ENCODE measurements at regions not wholly inside any gene's neighbourhood (a gene's known extent, or its start where the extent isn't known, plus 50 kb on each side); places are given as distances from the start of the nearest gene placed in this dataset.
"Not testable (repeated sequence)": the region's sequence is repeated elsewhere in the genome, so short reads cannot be mapped to it uniquely, and the experiment has no call there.

GRCh38 chr10:124248056-124249045 lies 155.0 kb upstream of the CHST15 start:
- no peak overlapping the region for H3K4me3 Mint-ChIP-seq
- H3K27ac Mint-ChIP-seq: no peak overlapping the region
- H3K36me3 Mint-ChIP-seq (ENCODE audit: low read depth): no peaks in the 10 kb centered on the region
- H3K27me3 Mint-ChIP-seq (ENCODE audit: low read depth): no peaks in the 10 kb centered on the region
- H3K9me3 Mint-ChIP-seq: no peaks in the 10 kb centered on the region
- no peaks in the 10 kb centered on the region for H3K4me1 Mint-ChIP-seq (ENCODE audit: low read depth)

GRCh38 chr10:124245806-124246440 lies 152.5 kb upstream of the CHST15 start:
- H3K27me3 Mint-ChIP-seq (ENCODE audit: low read depth): no peaks in the 10 kb centered on the region
- H3K36me3 Mint-ChIP-seq (ENCODE audit: low read depth): no peaks in the 10 kb centered on the region
- no peak overlapping the region for H3K4me3 Mint-ChIP-seq
- H3K27ac Mint-ChIP-seq: no peak overlapping the region
- no peaks in the 10 kb centered on the region for H3K4me1 Mint-ChIP-seq (ENCODE audit: low read depth)
- H3K9me3 Mint-ChIP-seq: no peaks in the 10 kb centered on the region

GRCh38 chr10:124245191-124245590 lies 151.8 kb upstream of the CHST15 start:
- Mint-ChIP-seq H3K36me3 (ENCODE audit: low read depth) (no peaks in the 10 kb centered on the region), H3K9me3 (no peaks in the 10 kb centered on the region), H3K27ac (no peak overlapping the region), H3K4me1 (ENCODE audit: low read depth) (no peaks in the 10 kb centered on the region), H3K4me3 (no peak overlapping the region), H3K27me3 (ENCODE audit: low read depth) (no peaks in the 10 kb centered on the region)

- no peaks in the 10 kb centered on the region for H3K36me3 Mint-ChIP-seq (ENCODE audit: low read depth)
- H3K4me3 Mint-ChIP-seq: no peak overlapping the region
- no peaks in the 10 kb centered on the region for H3K4me1 Mint-ChIP-seq (ENCODE audit: low read depth)
- H3K27me3 Mint-ChIP-seq (ENCODE audit: low read depth): no peaks in the 10 kb centered on the region
- H3K27ac Mint-ChIP-seq: no peak overlapping the region
- no peaks in the 10 kb centered on the region for H3K9me3 Mint-ChIP-seq
Measured at GRCh38 chr10:124244256-124244877, 151.0 kb upstream of the CHST15 start.

GRCh38 chr10:124243702-124244121 lies 150.3 kb upstream of the CHST15 start:
- no peaks in the 10 kb centered on the region for H3K36me3 Mint-ChIP-seq (ENCODE audit: low read depth)
- H3K4me3 Mint-ChIP-seq: no peak overlapping the region
- no peaks in the 10 kb centered on the region for H3K9me3 Mint-ChIP-seq
- no peak overlapping the region for H3K27ac Mint-ChIP-seq
- no peaks in the 10 kb centered on the region for H3K4me1 Mint-ChIP-seq (ENCODE audit: low read depth)
- H3K27me3 Mint-ChIP-seq (ENCODE audit: low read depth): no peaks in the 10 kb centered on the region

- Mint-ChIP-seq H3K27ac (no peak overlapping the region), H3K9me3 (no peaks in the 10 kb centered on the region), H3K36me3 (ENCODE audit: low read depth) (no peaks in the 10 kb centered on the region), H3K4me3 (no peak overlapping the region), H3K27me3 (ENCODE audit: low read depth) (no peaks in the 10 kb centered on the region), H3K4me1 (ENCODE audit: low read depth) (no peaks in the 10 kb centered on the region)
Measured at GRCh38 chr10:124242791-124243190, 149.4 kb upstream of the CHST15 start.

GRCh38 chr10:124242365-124242764 lies 149.0 kb upstream of the CHST15 start:
- Mint-ChIP-seq H3K4me1 (ENCODE audit: low read depth) (no peaks in the 10 kb centered on the region), H3K36me3 (ENCODE audit: low read depth) (no peaks in the 10 kb centered on the region), H3K27me3 (ENCODE audit: low read depth) (no peaks in the 10 kb centered on the region), H3K4me3 (no peak overlapping the region), H3K27ac (no peak overlapping the region), H3K9me3 (no peaks in the 10 kb centered on the region)

- not testable (repeated sequence) for H3K27ac Mint-ChIP-seq; H3K36me3 Mint-ChIP-seq (ENCODE audit: low read depth); H3K4me3 Mint-ChIP-seq; H3K27me3 Mint-ChIP-seq (ENCODE audit: low read depth); H3K4me1 Mint-ChIP-seq (ENCODE audit: low read depth); H3K9me3 Mint-ChIP-seq
Measured at GRCh38 chr10:124241510-124241909, 148.1 kb upstream of the CHST15 start.

GRCh38 chr10:124240839-124241291 lies 147.5 kb upstream of the CHST15 start:
- H3K27me3 Mint-ChIP-seq (ENCODE audit: low read depth): no peaks in the 10 kb centered on the region
- H3K27ac Mint-ChIP-seq: no peak overlapping the region
- H3K9me3 Mint-ChIP-seq: no peaks in the 10 kb centered on the region
- H3K4me3 Mint-ChIP-seq: no peak overlapping the region
- no peaks in the 10 kb centered on the region for H3K4me1 Mint-ChIP-seq (ENCODE audit: low read depth)
- no peaks in the 10 kb centered on the region for H3K36me3 Mint-ChIP-seq (ENCODE audit: low read depth)

GRCh38 chr10:124239696-124240095 lies 146.3 kb upstream of the CHST15 start:
- Mint-ChIP-seq H3K4me1 (ENCODE audit: low read depth) (no peaks in the 10 kb centered on the region), H3K27ac (no peak overlapping the region), H3K9me3 (no peaks in the 10 kb centered on the region), H3K27me3 (ENCODE audit: low read depth) (no peaks in the 10 kb centered on the region), H3K4me3 (no peak overlapping the region), H3K36me3 (ENCODE audit: low read depth) (no peaks in the 10 kb centered on the region)

GRCh38 chr10:124239134-124239533 lies 145.7 kb upstream of the CHST15 start:
- no peaks in the 10 kb centered on the region for H3K9me3 Mint-ChIP-seq
- no peaks in the 10 kb centered on the region for H3K36me3 Mint-ChIP-seq (ENCODE audit: low read depth)
- no peak overlapping the region for H3K4me3 Mint-ChIP-seq
- no peaks in the 10 kb centered on the region for H3K4me1 Mint-ChIP-seq (ENCODE audit: low read depth)
- no peaks in the 10 kb centered on the region for H3K27me3 Mint-ChIP-seq (ENCODE audit: low read depth)
- no peak overlapping the region for H3K27ac Mint-ChIP-seq

- H3K4me3 Mint-ChIP-seq: no peak overlapping the region
Measured at GRCh38 chr10:124238367-124238766, 145.0 kb upstream of the CHST15 start.

GRCh38 chr10:124237282-124237961 lies 144.0 kb upstream of the CHST15 start:
- no peak overlapping the region for H3K27ac Mint-ChIP-seq

More at GRCh38 chr10:124238367-124238766, 145.0 kb upstream of the CHST15 start:
- Mint-ChIP-seq H3K36me3 (ENCODE audit: low read depth) (no peaks in the 10 kb centered on the region), H3K9me3 (no peaks in the 10 kb centered on the region), H3K27me3 (ENCODE audit: low read depth) (no peaks in the 10 kb centered on the region), H3K4me1 (ENCODE audit: low read depth) (no peaks in the 10 kb centered on the region), H3K27ac (no peak overlapping the region)

GRCh38 chr10:124236816-124237215 lies 143.4 kb upstream of the CHST15 start:
- no peaks in the 10 kb centered on the region for H3K36me3 Mint-ChIP-seq (ENCODE audit: low read depth)
- H3K4me1 Mint-ChIP-seq (ENCODE audit: low read depth): no peaks in the 10 kb centered on the region
- no peak overlapping the region for H3K4me3 Mint-ChIP-seq
- H3K9me3 Mint-ChIP-seq: no peaks in the 10 kb centered on the region
- H3K27ac Mint-ChIP-seq: no peak overlapping the region
- no peaks in the 10 kb centered on the region for H3K27me3 Mint-ChIP-seq (ENCODE audit: low read depth)

More at GRCh38 chr10:124237282-124237961, 144.0 kb upstream of the CHST15 start:
- Mint-ChIP-seq H3K36me3 (ENCODE audit: low read depth) (no peaks in the 10 kb centered on the region), H3K9me3 (no peaks in the 10 kb centered on the region), H3K27me3 (ENCODE audit: low read depth) (no peaks in the 10 kb centered on the region), H3K4me3 (no peak overlapping the region), H3K4me1 (ENCODE audit: low read depth) (no peaks in the 10 kb centered on the region)
